ENCODE measurements at regions not wholly inside any gene's neighbourhood (a gene's known extent, or its start where the extent isn't known, plus 50 kb on each side); places are given as distances from the start of the nearest gene placed in this dataset.

DNA sequence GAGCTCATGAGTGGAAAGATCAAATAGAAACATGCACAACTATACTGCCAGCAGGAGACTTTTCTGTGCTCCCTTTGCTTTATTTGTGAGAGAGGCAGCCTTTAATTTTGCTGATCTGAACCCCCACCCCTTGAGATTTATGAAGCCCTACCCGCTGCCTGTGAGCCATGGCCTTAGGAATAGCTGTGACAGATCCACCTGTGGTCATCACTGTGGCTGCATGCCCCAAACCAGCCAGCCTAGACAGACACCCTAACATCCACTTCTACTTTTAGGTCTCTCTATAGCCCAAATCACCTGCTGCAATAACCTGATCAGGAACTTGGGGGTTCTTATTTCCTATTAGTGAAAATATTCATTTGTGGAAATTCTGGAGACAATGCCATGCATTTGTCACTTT, 196.2 kb downstream of the C1orf94 start:
- Histone ChIP-seq H3K4me3 (no peak overlapping the region), H3K4me2 (no peak overlapping the region), H3K79me2 (replicated peaks; ENCODE audit: insufficient read depth) (no peaks in the 10 kb centered on the region), H3K36me3 (ENCODE audit: insufficient read depth) (no peaks in the 10 kb centered on the region), H3K27ac (ENCODE audit: low read depth) (no peak overlapping the region), H3K9me2 (ENCODE audit: insufficient read depth) (no peaks in the 10 kb centered on the region), H3F3A (replicated peaks; ENCODE audit: low read depth) (no peaks in the 10 kb centered on the region), H4K20me1 (replicated peaks; ENCODE audit: insufficient read depth) (no peaks in the 10 kb centered on the region), H2AFZ (no peak overlapping the region), H3K27me3 (ENCODE audit: insufficient read depth) (no peaks in the 10 kb centered on the region), H3K4me1 (ENCODE audit: insufficient read depth) (no peaks in the 10 kb centered on the region)
- TF ChIP-seq, protein P1, sequence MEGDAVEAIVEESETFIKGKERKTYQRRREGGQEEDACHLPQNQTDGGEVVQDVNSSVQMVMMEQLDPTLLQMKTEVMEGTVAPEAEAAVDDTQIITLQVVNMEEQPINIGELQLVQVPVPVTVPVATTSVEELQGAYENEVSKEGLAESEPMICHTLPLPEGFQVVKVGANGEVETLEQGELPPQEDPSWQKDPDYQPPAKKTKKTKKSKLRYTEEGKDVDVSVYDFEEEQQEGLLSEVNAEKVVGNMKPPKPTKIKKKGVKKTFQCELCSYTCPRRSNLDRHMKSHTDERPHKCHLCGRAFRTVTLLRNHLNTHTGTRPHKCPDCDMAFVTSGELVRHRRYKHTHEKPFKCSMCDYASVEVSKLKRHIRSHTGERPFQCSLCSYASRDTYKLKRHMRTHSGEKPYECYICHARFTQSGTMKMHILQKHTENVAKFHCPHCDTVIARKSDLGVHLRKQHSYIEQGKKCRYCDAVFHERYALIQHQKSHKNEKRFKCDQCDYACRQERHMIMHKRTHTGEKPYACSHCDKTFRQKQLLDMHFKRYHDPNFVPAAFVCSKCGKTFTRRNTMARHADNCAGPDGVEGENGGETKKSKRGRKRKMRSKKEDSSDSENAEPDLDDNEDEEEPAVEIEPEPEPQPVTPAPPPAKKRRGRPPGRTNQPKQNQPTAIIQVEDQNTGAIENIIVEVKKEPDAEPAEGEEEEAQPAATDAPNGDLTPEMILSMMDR (conservative IDR thresholded peaks at IDR 0.05; ENCODE audit: low read depth in 2 of 2) = no peak
- TF ChIP-seq EZH2phosphoT487 (IDR thresholded peaks at IDR 0.05; ENCODE audit: unreplicated experiment) = no peak
- no peak for TF ChIP-seq ZNF331 (CRISPR knock-in tag; IDR thresholded peaks at IDR 0.05; ENCODE audit: low read depth)
- no peak for TF ChIP-seq STAT1 (IDR thresholded peaks at IDR 0.05; ENCODE audit: unreplicated experiment)
- TF ChIP-seq ZNF114 (CRISPR knock-in tag; IDR thresholded peaks at IDR 0.05) = no peak
- no peak for TF ChIP-seq JUNB (IDR thresholded peaks at IDR 0.05; ENCODE audit: unreplicated experiment)
- no peak for TF ChIP-seq REST (IDR thresholded peaks at IDR 0.05; ENCODE audit: unreplicated experiment)
- Mint-ChIP-seq H3K4me3 (no peak overlapping the region), H3K4me1 (no peaks in the 10 kb centered on the region), H3K27me3 (ENCODE audit: insufficient read depth, low read depth, poor library complexity) (peaks cover 1% of the 10 kb centered on the region), H3K27ac (no peak overlapping the region), H3K36me3 (ENCODE audit: low read depth) (peaks cover 3% of the 10 kb centered on the region; the same call in 1 of the 3 replicates), H3K9me3 (no peaks in the 10 kb centered on the region; the same call in 1 of the 3 replicates)
- ATAC-seq (no peak), DNase-seq (ENCODE audit: low spot score) (no peak)

DNA sequence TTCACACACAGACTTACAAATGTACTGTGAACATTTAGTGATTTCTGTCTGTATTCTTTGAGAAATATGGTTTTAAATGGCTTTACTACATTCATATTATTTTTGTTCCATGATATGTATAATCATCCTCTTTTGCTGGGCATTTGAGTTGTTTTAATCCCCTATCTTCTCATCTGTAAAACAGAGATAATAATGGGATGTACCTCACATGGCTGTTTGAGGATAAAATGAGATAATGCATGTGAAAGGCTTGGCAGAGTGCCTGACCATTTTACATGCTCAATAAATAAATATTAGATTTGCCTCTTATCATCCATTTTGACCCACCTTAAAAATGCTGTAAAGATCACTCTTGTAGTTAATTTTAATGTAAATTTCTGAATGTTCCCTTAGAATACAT, 197.2 kb downstream of the C1orf94 start:
- H2AFZ ChIP-seq = no peak overlapping the region
- no peaks in the 10 kb centered on the region for H3K4me1 ChIP-seq (ENCODE audit: insufficient read depth)
- H3K36me3 ChIP-seq (ENCODE audit: insufficient read depth) = no peaks in the 10 kb centered on the region
- H3K4me3 Mint-ChIP-seq = no peak overlapping the region
- H3K4me2 ChIP-seq = no peak overlapping the region
- no peaks in the 10 kb centered on the region for H3K27me3 ChIP-seq (ENCODE audit: insufficient read depth)
- no peaks in the 10 kb centered on the region for H3F3A ChIP-seq (replicated peaks; ENCODE audit: low read depth)
- no peak overlapping the region for H3K27ac ChIP-seq (ENCODE audit: low read depth)
- peaks cover 5% of the 10 kb centered on the region; the same call in 1 of the 3 replicates for H3K36me3 Mint-ChIP-seq (ENCODE audit: low read depth)
- peaks cover under 1% of the 10 kb centered on the region; the same call in 1 of the 3 replicates for H3K4me1 Mint-ChIP-seq
- H3K79me2 ChIP-seq (replicated peaks; ENCODE audit: insufficient read depth) = no peaks in the 10 kb centered on the region
- no peak for DNase-seq (ENCODE audit: low spot score)
- H3K9me3 Mint-ChIP-seq = no peaks in the 10 kb centered on the region; the same call in 1 of the 3 replicates
- ATAC-seq = no peak
- no peak overlapping the region for H3K4me3 ChIP-seq
- no peak overlapping the region for H3K27ac Mint-ChIP-seq
- H4K20me1 ChIP-seq (replicated peaks; ENCODE audit: insufficient read depth) = no peaks in the 10 kb centered on the region
- peaks cover 1% of the 10 kb centered on the region for H3K27me3 Mint-ChIP-seq (ENCODE audit: insufficient read depth, low read depth, poor library complexity)
- H3K9me2 ChIP-seq (ENCODE audit: insufficient read depth) = no peaks in the 10 kb centered on the region
- TF ChIP-seq CREB1 (CRISPR knock-in tag; IDR thresholded peaks at IDR 0.05; ENCODE audit: low read depth) = no peak
- TF ChIP-seq ZNF331 (CRISPR knock-in tag; IDR thresholded peaks at IDR 0.05; ENCODE audit: low read depth) = no peak
- TF ChIP-seq, protein P2, sequence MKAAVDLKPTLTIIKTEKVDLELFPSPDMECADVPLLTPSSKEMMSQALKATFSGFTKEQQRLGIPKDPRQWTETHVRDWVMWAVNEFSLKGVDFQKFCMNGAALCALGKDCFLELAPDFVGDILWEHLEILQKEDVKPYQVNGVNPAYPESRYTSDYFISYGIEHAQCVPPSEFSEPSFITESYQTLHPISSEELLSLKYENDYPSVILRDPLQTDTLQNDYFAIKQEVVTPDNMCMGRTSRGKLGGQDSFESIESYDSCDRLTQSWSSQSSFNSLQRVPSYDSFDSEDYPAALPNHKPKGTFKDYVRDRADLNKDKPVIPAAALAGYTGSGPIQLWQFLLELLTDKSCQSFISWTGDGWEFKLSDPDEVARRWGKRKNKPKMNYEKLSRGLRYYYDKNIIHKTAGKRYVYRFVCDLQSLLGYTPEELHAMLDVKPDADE (IDR thresholded peaks at IDR 0.05) = no peak
- TF ChIP-seq POLR2AphosphoS5 (IDR thresholded peaks at IDR 0.05; ENCODE audit: low read depth) = no peak

All from GM23338 (cell line).